Stimulated activated naive CD4-positive, alpha-beta T cell (primary cell): ENCODE measurements at regions not wholly inside any gene's neighbourhood (a gene's known extent, or its start where the extent isn't known, plus 50 kb on each side); places are given as distances from the start of the nearest gene placed in this dataset.

Source experiments
- DNase-seq, 6 experiments: peaks; one replicate each; lab custom pipeline; 2025; lab: John Stamatoyannopoulos, UW

GRCh38 chr6:23224540-23224939 lies 655.2 kb downstream of the HDGFL1 start:
- DNase-seq, result no peak

- no peak for DNase-seq
These were observed 659.2 kb downstream of the HDGFL1 start for GRCh38 chr6:23228439-23229024.

GRCh38 chr6:23243854-23244253 lies 674.5 kb downstream of the HDGFL1 start:
- DNase-seq, result no peak

- DNase-seq, result no peak
These were observed 674.9 kb downstream of the HDGFL1 start for GRCh38 chr6:23244300-23244699.

- no peak for DNase-seq
These were observed 676.2 kb downstream of the HDGFL1 start for GRCh38 chr6:23245572-23245971.

GRCh38 chr6:23246896-23247295 lies 677.5 kb downstream of the HDGFL1 start:
- DNase-seq, result no peak

- DNase-seq, result no peak
These were observed 681.2 kb downstream of the HDGFL1 start for GRCh38 chr6:23250556-23250955.

GRCh38 chr6:23262864-23263263 lies 693.5 kb downstream of the HDGFL1 start:
- no peak for DNase-seq

- no peak for DNase-seq
These were observed 695.9 kb downstream of the HDGFL1 start for GRCh38 chr6:23265270-23265669.

GRCh38 chr6:23266536-23266935 lies 697.2 kb downstream of the HDGFL1 start:
- no peak for DNase-seq

- DNase-seq, result no peak
These were observed 698.3 kb downstream of the HDGFL1 start for GRCh38 chr6:23267651-23268050.

GRCh38 chr6:23268348-23268747 lies 699.0 kb downstream of the HDGFL1 start:
- DNase-seq, result no peak

- no peak for DNase-seq
These were observed 700.1 kb downstream of the HDGFL1 start for GRCh38 chr6:23269436-23269835.

GRCh38 chr6:23272536-23272935 lies 703.2 kb downstream of the HDGFL1 start:
- no peak for DNase-seq

- DNase-seq, result no peak
These were observed 708.3 kb downstream of the HDGFL1 start for GRCh38 chr6:23277521-23278179.

- no peak for DNase-seq
These were observed 708.8 kb downstream of the HDGFL1 start for GRCh38 chr6:23278180-23278532.

- DNase-seq, result no peak
These were observed 711.1 kb downstream of the HDGFL1 start for GRCh38 chr6:23280437-23280836.

GRCh38 chr6:23282252-23283021 lies 713.1 kb downstream of the HDGFL1 start:
- no peak for DNase-seq

GRCh38 chr6:23293653-23294052 lies 724.3 kb downstream of the HDGFL1 start:
- no peak for DNase-seq

GRCh38 chr6:23301556-23301955 lies 732.2 kb downstream of the HDGFL1 start:
- DNase-seq, result no peak

- DNase-seq, result no peak
These were observed 733.1 kb downstream of the HDGFL1 start for GRCh38 chr6:23302514-23302913.

- no peak for DNase-seq
These were observed 736.1 kb downstream of the HDGFL1 start for GRCh38 chr6:23305325-23305943.
